Anterior cingulate cortex (tissue), 58 donors: ENCODE measurements at regions not wholly inside any gene's neighbourhood (a gene's known extent, or its start where the extent isn't known, plus 50 kb on each side); places are given as distances from the start of the nearest gene placed in this dataset.
"Not testable (repeated sequence)": the region's sequence is repeated elsewhere in the genome, so short reads cannot be mapped to it uniquely, and the experiment has no call there.

Source experiments
- DNase-seq, 58 donors: peaks; one replicate each; lab custom pipeline; 2025; lab: John Stamatoyannopoulos, UW

GRCh38 chr3:106070187-106070586 lies 201.4 kb upstream of the CBLB start:
- no peak for DNase-seq

DNA sequence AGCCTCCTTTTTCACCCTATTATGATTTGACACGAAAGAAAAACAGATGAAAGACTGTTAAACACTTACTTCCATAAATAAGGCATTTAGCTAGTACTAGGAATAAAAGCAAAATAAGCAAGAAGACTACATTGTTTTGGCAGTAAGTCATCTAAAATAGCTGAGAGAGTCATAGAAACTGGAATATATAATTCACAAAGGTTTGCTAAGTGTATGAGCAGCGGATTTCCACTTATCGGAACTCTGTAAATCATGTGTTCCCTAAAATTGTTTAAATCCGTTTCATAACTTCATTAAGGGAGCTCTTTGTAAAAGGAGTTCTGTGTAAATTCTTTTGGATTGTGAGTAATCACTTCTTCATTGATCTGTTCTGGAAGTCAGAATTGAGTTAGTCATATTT lies 202.5 kb upstream of the CBLB start:
- no peak for DNase-seq

DNA sequence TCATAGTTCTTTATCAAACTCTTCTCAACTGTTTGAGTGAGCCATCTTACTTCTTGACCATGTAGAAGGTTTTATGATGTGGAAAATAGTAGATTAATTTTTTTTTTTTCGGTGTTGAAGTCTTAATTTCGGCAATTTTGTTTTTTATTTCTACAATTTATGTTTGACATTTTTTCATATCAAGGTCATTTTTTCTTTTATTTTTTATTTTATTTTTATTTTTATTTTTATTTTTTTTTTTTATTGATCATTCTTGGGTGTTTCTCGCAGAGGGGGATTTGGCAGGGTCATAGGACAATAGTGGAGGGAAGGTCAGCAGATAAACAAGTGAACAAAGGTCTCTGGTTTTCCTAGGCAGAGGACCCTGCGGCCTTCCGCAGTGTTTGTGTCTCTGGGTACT lies 203.8 kb upstream of the CBLB start:
- DNase-seq, result not testable (repeated sequence)

- not testable (repeated sequence) for DNase-seq
These were observed 205.0 kb upstream of the CBLB start for GRCh38 chr3:106073806-106074205.

DNA sequence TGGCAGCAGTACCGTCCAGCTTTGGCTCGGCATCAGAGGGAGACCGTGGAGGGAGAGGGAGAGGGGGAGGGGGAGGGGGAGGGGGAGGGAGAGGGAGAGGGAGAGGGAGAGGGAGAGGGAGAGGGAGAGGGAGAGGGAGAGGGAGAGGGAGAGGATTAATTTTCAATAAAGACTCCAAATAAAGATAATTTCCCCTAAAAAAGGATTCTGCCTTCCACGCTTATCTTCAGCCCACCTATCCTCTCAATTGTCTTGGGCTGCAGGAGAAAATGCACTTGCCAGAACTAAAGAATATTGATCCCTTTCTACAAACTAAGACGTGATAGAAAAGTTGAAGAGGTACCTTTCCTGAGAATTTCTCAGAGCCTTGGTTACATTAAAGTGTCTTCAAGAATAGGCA lies 206.9 kb upstream of the CBLB start:
- not testable (repeated sequence) for DNase-seq

- DNase-seq, result no peak
These were observed 209.8 kb upstream of the CBLB start for GRCh38 chr3:106078635-106079034.

DNA sequence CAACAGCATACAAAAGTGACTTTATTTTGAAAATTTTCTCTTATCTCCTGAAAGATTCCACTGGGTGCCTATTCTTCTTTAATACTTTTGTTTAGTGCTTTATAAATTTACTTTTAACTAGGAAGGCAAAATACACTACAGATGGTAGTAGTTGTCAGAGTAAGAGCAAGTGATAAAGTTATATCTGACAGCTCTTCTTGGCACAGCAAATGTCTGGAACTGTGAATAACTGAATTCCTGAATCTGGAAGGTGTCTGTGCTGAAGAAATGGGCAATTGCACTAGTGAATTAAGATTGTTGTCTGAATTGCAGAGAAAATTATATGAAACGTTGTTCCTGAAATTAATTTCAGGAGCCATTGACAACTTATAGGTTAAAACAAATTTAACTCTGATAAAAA lies 213.8 kb upstream of the CBLB start:
- DNase-seq, result no peak

GRCh38 chr3:106083207-106083606 lies 214.4 kb upstream of the CBLB start:
- DNase-seq, result no peak

- DNase-seq, result no peak
These were observed 215.0 kb upstream of the CBLB start for GRCh38 chr3:106083854-106084253.

GRCh38 chr3:106086038-106086437 lies 217.2 kb upstream of the CBLB start:
- no peak for DNase-seq

GRCh38 chr3:106086636-106087035 lies 217.8 kb upstream of the CBLB start:
- DNase-seq, result no peak

DNA sequence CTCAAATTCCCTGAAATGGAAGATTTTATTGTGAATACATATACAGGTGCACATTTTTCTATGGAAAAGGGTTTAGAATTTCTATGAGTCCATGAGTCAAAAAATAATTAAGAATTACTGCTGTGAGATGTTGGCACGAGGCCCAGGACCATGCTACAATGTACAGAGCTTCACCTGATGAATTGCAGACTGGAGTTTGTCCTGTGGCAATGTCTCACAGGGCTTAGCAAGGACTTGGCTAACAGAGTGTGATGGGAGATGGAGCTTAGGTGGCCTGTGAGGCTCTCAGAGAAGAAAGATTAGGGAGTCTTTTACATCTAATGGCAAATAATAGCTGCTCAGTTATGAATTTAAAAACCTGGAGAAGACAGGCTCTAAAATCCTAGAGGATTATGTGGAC lies 219.5 kb upstream of the CBLB start:
- no peak for DNase-seq

GRCh38 chr3:106088899-106089298 lies 220.1 kb upstream of the CBLB start:
- DNase-seq, result no peak

DNA sequence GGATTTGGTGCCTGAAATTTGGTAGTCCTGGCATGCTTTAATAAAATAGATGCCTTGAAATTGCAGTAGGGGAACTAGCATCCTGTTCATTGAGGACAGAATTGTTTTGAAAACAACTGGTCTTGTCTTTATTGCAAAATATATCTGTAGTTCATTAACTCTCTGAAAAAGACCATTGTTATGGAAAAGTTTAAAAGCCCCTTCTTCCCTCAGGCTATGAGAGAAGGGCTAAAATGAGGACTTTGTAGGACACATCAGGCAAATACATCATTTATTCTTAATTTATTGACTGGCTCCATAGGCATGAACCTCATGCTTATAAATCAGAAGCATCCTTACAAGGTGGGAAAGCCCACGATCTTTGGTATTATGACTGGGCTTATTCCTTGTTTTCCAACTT lies 221.0 kb upstream of the CBLB start:
- no peak for DNase-seq

GRCh38 chr3:106092792-106093191 lies 224.0 kb upstream of the CBLB start:
- no peak for DNase-seq

DNA sequence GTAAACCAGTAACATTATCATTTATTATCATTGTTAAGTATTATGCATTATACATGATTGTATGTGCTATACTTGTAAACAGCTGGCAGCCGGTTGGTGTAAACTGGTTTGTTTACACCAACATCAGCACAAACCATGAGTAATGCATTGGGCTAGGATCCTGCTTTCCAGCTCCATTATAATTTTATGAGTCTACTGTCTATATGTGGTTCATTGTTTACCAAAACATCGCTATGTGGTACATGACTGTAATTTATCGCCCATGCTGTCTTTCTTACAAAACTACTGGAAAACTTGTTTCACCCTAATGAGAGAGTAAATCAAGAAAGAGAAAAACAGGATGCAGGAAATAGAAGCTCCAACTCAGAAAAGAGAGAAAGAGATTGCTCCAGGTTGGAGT lies 224.8 kb upstream of the CBLB start:
- DNase-seq, result no peak

- no peak for DNase-seq
These were observed 229.1 kb upstream of the CBLB start for GRCh38 chr3:106097817-106098435.

- DNase-seq, result no peak
These were observed 234.6 kb upstream of the CBLB start for GRCh38 chr3:106103383-106103782.

DNA sequence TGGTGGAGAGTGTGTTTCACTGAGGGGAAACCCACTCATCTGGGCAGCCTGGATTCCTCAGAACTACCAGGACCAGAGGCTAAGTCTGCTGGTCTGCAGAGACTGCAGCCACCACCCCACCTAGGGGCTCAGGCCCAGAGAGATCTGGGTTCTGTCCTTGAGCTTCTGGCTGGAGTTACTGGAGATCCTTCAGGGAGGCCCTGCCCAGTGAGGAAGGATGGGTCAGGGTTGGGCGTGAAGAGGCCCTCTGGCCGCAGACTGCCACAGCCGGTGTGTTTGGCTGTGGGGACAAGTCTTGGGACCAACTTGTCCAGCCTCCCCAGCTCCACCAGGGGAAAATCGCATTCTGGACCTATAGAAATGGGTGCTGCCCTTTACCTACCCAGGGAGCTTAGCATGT lies 235.3 kb upstream of the CBLB start:
- no peak for DNase-seq

GRCh38 chr3:106108925-106109324 lies 240.1 kb upstream of the CBLB start:
- DNase-seq, result no peak

- DNase-seq, result not testable (repeated sequence)
These were observed 243.7 kb upstream of the CBLB start for GRCh38 chr3:106112561-106112960.

GRCh38 chr3:106113747-106114146 lies 244.9 kb upstream of the CBLB start:
- DNase-seq, result no peak

DNA sequence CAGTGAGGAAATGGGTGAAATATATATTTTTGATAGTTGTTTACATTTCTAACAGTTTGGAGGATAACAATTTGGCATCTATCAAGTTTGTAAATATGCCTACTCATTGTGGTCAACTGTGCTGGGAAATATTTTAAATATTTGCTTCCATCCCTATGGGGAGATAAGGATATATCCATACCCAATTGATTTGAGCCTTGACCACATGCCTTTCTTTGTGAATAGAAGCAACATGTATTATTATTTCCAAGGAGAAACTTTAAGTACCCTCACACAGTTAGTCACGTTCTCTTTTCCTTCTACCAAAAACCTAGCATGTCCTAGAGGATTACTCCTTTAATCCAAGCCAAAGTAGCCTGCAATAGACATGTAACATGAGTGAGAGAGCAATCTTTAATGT lies 245.4 kb upstream of the CBLB start:
- DNase-seq, result no peak
